NAMALWA (cell line): ENCODE measurements at regions not wholly inside any gene's neighbourhood (a gene's known extent, or its start where the extent isn't known, plus 50 kb on each side); places are given as distances from the start of the nearest gene placed in this dataset.
A peak's percentile ranks its signal among the peaks of the same experiment; 100 is the strongest.

Source experiments
- DNase-seq: peaks from one replicate; pipeline ENCODE4 v3.0.0-alpha.2; 2015; ENCODE audit warnings: low spot score

- DNase-seq = no peak
These were observed 73.3 kb downstream of the RFC3 start for GRCh38 chr13:33891196-33891742.

GRCh38 chr13:33893559-33893958 lies 75.6 kb downstream of the RFC3 start:
- DNase-seq = no peak

- no peak for DNase-seq
These were observed 86.5 kb downstream of the RFC3 start for GRCh38 chr13:33904431-33904830.

- no peak for DNase-seq
These were observed 90.2 kb downstream of the RFC3 start for GRCh38 chr13:33908116-33908515.

GRCh38 chr13:33910255-33910654 lies 92.3 kb downstream of the RFC3 start:
- no peak for DNase-seq

- no peak for DNase-seq
These were observed 93.6 kb downstream of the RFC3 start for GRCh38 chr13:33911521-33911920.

- no peak for DNase-seq
These were observed 95.9 kb downstream of the RFC3 start for GRCh38 chr13:33913829-33914228.

GRCh38 chr13:33917190-33917589 lies 99.2 kb downstream of the RFC3 start:
- DNase-seq = no peak

- no peak for DNase-seq
These were observed 100.4 kb downstream of the RFC3 start for GRCh38 chr13:33918199-33918932.

GRCh38 chr13:33919120-33919519 lies 101.2 kb downstream of the RFC3 start:
- no peak for DNase-seq

GRCh38 chr13:33925563-33925962 lies 107.6 kb downstream of the RFC3 start:
- no peak for DNase-seq

- DNase-seq = no peak
These were observed 109.4 kb downstream of the RFC3 start for GRCh38 chr13:33927315-33927714.

GRCh38 chr13:33931397-33932311 lies 113.7 kb downstream of the RFC3 start:
- DNase-seq = peak; percentile 82

- no peak for DNase-seq
These were observed 114.9 kb downstream of the RFC3 start for GRCh38 chr13:33932769-33933406.

- no peak for DNase-seq
These were observed 115.9 kb downstream of the RFC3 start for GRCh38 chr13:33933810-33934209.

GRCh38 chr13:33934343-33934742 lies 116.4 kb downstream of the RFC3 start:
- no peak for DNase-seq

- no peak for DNase-seq
These were observed 117.0 kb downstream of the RFC3 start for GRCh38 chr13:33934951-33935371.

- no peak for DNase-seq
These were observed 118.0 kb downstream of the RFC3 start for GRCh38 chr13:33935969-33936368.

GRCh38 chr13:33937373-33938098 lies 119.6 kb downstream of the RFC3 start:
- DNase-seq = no peak

- no peak for DNase-seq
These were observed 122.3 kb downstream of the RFC3 start for GRCh38 chr13:33940256-33940655.

GRCh38 chr13:33940898-33941297 lies 122.9 kb downstream of the RFC3 start:
- DNase-seq = no peak

GRCh38 chr13:33945477-33945876 lies 127.5 kb downstream of the RFC3 start:
- DNase-seq = no peak
